Astrocyte of the cerebellum (primary cell): ENCODE measurements at regions not wholly inside any gene's neighbourhood (a gene's known extent, or its start where the extent isn't known, plus 50 kb on each side); places are given as distances from the start of the nearest gene placed in this dataset.

Source experiments
- DNase-seq: peaks from one replicate; pipeline ENCODE4 v3.0.0-alpha.2; 2011; ENCODE audit warnings: low read depth
- H3K4me3 ChIP-seq: 2 replicates; pipeline ENCODE4 v1.5.1; 2011; ENCODE audit warnings: mild to moderate bottlenecking, low read depth, low read length, moderate library complexity
- CTCF ChIP-seq: IDR thresholded peaks from 2 replicates; pipeline ENCODE4 v1.5.1; 2012; ENCODE audit warnings: low read length, low read depth, moderate library complexity, mild to moderate bottlenecking; ENCODE audit errors: missing control alignments
- in situ Hi-C: cut with HindIII; loops from 2 replicates; pipeline ENCODE4 v1.10.0; 2017; ENCODE audit warnings: low sequenced_read_pairs

- DNase-seq: no peak
- no peak overlapping the region for H3K4me3 ChIP-seq
- TF ChIP-seq CTCF: no peak
- in situ Hi-C loops: no loop called here
Measured at GRCh38 chr6:90429713-90430112, 133.1 kb upstream of the BACH2 start.

- TF ChIP-seq CTCF: no peak
- no peak for DNase-seq
- H3K4me3 ChIP-seq: no peak overlapping the region
- in situ Hi-C loops: no loop called here
Measured at GRCh38 chr6:90428514-90428913, 131.9 kb upstream of the BACH2 start.

- in situ Hi-C loops: no loop called here
- TF ChIP-seq CTCF: no peak
- no peak overlapping the region for H3K4me3 ChIP-seq
- no peak for DNase-seq
Measured at GRCh38 chr6:90425161-90425641, 128.6 kb upstream of the BACH2 start.

GRCh38 chr6:90424580-90424979, 127.9 kb upstream of the BACH2 start:
- in situ Hi-C loops: no loop called here
- no peak overlapping the region for H3K4me3 ChIP-seq
- DNase-seq: no peak
- TF ChIP-seq CTCF: no peak

GRCh38 chr6:90421666-90422065, 125.0 kb upstream of the BACH2 start:
- no peak overlapping the region for H3K4me3 ChIP-seq
- TF ChIP-seq CTCF: no peak
- in situ Hi-C loops: no loop called here
- DNase-seq: no peak

GRCh38 chr6:90420500-90420899, 123.9 kb upstream of the BACH2 start:
- in situ Hi-C loops: no loop called here
- DNase-seq: no peak
- H3K4me3 ChIP-seq: no peak overlapping the region
- no peak for TF ChIP-seq CTCF

- in situ Hi-C loops: no loop called here
- no peak overlapping the region for H3K4me3 ChIP-seq
- DNase-seq: no peak
- no peak for TF ChIP-seq CTCF
Measured at GRCh38 chr6:90417385-90417784, 120.7 kb upstream of the BACH2 start.
